HG03460 (cell line): ENCODE measurements at regions not wholly inside any gene's neighbourhood (a gene's known extent, or its start where the extent isn't known, plus 50 kb on each side); places are given as distances from the start of the nearest gene placed in this dataset.

ENCODE experiments used
- ATAC-seq: cut with Tn5 transposase; IDR thresholded peaks from one replicate; pipeline ENCODE4 v1.9.1; 2021; ENCODE audit not compliant: unreplicated experiment

DNA sequence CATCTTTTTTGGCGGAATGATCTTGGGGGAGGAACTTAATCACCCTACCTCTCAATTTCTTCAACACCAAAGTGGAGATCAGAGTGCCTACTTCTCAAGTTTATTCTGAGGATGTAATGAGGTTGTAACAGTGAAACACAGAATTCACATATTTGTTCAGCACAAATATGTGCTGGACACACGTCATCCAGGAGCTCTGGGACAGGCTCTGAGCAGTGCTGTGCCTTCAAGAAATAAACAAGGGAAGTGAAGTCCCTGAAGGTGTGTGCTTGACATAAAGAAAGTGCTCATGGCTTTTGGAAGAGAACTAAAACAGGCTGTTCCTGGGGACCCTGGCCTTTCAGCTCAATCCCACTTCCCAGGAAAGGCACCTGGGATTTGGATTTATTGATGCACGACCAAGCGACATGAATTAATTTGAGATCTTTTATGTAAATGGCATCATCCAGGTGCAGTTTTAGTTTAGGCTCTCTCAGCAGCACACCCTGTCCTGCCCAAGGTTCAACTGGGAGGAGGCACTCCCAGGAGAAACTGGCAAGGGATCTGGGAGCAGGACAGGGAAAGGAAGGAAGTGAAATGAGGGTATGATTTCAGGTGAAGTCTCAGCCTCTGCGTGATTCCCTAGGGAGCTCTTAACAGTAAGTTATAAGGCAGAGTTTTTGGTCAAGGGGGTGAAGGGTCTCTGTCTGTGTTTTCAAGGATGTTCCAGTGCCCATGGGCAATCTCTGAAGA lies 211.0 kb downstream of the FOXA2 start:
- no peak for ATAC-seq

DNA sequence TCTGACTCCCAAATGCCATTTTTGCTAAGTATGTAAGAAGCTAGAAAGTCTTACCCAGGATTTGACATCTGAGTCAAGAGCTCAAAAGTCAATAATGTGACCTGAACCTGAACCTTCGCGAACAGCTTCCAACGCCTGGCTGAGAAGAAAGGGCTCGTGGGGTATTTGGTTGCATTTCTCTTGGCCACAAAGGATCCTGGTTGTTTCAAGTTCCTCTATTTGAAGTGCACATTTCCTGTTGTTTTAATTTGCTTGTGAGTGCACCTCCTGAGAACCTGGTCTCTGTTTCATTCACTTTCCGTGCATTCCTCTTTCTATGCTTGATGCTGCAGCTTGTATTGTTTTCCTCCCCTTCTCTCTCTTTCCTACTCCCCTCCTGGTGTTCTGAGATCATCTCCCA lies 212.5 kb downstream of the FOXA2 start:
- ATAC-seq = peak; percentile 78

DNA sequence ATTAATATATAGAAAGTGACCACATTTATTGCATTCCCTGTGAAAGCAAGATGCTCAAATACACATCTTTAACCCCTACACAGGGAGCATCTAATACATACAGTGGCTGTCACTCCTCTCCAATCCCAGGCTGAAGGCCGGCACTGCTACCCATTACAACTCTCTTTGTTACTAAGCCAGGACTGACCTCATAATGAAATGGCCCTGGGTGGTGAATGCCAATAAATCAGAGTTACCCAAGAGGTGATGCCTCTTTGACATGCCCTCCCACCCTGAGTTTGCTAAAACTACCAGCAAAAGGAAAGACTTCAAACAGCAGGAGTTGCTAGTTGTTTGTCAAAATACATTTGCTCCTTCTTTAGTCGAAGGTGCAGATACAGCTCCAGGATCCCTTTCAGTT lies 214.2 kb downstream of the FOXA2 start:
- ATAC-seq = no peak

DNA sequence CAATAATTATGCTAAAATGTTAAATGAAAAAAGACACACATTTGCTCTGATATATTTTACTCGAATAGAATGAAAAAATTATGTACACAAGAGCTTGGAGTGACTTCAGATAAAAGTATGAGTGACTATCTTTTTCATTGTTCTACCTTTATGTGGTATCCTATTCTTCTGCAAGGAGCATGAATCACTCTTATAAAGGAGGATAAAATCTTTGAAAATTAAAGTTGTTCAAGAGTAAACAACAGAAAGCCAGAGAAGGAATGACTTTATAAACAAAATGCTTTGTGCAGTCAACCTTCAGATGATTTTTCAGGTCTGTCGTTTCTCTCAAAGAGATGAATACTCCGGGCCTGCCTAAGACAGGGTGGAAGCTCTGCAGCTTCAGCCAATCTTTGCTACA lies 215.3 kb downstream of the FOXA2 start:
- ATAC-seq = no peak

DNA sequence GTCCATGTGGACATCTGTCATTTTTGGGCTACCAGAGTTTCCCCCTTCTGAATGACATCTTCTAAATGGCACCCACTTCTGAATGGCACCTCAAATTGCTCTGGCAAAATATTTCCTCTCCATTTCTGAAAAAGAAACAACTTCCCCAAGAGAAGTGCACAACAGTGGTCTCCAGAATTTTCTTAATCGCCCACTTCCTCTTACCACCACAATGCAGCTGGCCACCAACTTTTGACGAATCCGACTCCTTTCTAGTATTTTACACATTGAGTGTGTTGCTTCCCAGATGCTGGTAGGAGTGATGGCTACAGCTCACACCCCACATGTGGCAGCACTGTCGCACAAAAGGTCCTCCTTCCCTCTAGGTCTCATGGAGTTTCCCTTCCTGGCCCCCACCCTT lies 216.1 kb downstream of the FOXA2 start:
- ATAC-seq = no peak

- ATAC-seq = no peak
These were observed 217.7 kb downstream of the FOXA2 start for GRCh38 chr20:22366631-22367030.

DNA sequence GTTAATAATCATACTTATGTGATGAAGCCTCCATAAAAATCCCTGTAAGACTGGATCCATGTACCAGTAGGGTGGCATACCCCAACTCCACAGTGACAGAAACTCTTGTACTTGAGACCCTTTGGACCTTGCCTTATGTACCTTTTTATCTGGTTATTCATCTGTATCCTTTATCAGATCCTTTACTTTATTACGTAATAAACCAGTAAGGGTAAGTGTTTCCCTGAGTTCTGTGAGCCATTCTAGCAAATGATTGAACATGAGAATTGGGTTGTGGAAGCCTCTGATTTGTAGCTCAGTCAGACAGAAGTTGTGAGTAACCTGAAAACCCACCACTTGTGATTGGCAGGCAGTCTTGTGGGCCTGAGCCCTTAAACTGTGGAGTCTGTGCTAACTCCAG lies 229.7 kb downstream of the FOXA2 start:
- no peak for ATAC-seq

- ATAC-seq = no peak
These were observed 230.8 kb downstream of the FOXA2 start for GRCh38 chr20:22353586-22353985.

DNA sequence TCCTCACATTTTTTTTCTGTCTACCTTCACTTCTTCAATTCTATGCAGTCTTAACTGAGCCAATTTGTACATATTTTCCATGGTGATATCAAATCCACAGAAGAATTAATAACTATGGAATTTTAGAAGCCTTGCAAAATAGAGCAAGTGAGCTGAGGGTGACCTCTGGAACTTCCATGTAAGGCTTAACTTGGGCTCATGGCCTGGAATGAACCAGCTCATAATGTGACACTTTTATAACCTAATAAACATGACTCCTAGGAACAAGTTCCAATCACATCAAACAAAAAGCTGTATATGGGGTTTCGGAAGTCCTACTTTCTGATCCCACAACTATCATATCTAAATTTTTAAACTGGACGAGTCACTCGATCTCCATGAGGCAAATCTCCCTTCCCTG lies 232.4 kb downstream of the FOXA2 start:
- no peak for ATAC-seq

DNA sequence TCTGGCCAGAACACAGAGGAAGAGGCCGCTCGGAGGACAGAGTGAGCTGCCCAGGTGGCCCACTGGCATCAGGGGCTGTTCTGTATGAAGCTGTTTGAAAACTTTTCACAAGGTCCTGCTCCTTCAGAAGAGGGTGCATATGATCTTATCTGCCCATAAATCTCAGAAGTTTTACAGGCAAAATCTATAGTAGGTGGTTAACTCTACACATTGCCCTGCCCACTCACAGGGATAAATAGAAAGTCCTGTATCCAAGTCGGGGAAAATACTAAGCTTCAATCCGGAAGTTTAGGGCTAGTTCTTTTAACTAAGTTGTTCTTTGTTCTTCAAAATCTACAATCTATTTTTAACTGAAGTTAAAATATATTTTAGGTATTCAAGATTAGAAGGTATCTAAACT lies 233.7 kb downstream of the FOXA2 start:
- ATAC-seq = no peak

GRCh38 chr20:22348010-22348409 lies 236.4 kb downstream of the FOXA2 start:
- ATAC-seq = no peak

DNA sequence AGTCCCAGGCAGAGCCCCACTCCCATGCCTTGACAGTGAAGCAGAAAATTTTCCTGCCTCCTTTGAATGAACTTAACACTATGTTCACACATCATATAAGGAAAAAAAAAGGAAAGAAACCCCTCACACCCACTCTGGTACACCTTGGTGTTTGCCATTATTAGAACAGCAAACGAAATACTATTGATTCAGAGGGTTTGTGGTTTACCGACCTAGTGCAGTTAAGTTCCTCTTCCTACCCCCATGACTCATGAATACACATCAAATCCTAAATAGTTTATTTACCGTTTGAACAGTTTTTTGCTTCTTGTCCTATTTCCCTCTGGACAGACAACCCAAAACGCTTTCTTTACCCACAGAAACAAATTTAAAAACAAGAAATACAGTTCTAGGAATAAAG lies 237.7 kb downstream of the FOXA2 start:
- ATAC-seq = no peak

GRCh38 chr20:22343612-22344011 lies 240.8 kb downstream of the FOXA2 start:
- no peak for ATAC-seq

DNA sequence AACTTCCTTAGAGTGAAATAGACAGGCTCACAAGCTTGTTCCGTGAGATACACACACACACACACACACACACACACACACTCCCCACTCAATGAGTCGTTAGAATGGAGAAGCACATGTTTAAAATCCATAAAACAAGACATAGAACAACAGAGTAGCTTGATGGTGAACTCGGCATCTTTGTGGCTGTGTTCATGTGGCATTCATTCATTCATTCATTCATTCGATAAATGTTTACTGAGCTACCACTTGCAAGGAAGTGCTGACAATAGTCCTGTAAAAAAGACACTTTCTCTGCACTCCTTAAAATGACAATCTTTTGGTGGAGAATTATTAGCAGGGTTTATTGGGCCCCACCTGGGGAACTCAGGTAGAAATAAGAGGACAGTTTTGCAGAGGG lies 242.0 kb downstream of the FOXA2 start:
- no peak for ATAC-seq

- no peak for ATAC-seq
These were observed 242.9 kb downstream of the FOXA2 start for GRCh38 chr20:22341508-22341907.

DNA sequence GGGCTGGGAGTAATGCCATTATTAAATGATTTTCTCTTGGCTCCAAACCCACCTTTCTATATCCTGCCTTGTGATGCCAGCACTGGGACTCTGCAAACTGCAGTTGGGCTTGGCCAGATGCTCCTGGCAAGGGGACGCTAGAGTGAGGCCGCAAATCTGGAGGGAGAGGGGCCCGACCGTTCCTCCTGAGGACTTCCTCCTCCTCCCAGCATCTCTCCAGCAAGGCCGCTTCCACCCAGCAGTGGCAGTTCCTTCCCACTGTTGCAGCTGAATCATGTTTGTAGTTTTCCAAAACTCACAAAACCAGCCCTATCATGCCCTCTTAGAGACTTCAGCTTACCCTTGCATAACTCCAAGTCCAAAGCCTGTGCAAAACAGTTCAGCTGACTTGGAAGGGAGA lies 244.4 kb downstream of the FOXA2 start:
- no peak for ATAC-seq

DNA sequence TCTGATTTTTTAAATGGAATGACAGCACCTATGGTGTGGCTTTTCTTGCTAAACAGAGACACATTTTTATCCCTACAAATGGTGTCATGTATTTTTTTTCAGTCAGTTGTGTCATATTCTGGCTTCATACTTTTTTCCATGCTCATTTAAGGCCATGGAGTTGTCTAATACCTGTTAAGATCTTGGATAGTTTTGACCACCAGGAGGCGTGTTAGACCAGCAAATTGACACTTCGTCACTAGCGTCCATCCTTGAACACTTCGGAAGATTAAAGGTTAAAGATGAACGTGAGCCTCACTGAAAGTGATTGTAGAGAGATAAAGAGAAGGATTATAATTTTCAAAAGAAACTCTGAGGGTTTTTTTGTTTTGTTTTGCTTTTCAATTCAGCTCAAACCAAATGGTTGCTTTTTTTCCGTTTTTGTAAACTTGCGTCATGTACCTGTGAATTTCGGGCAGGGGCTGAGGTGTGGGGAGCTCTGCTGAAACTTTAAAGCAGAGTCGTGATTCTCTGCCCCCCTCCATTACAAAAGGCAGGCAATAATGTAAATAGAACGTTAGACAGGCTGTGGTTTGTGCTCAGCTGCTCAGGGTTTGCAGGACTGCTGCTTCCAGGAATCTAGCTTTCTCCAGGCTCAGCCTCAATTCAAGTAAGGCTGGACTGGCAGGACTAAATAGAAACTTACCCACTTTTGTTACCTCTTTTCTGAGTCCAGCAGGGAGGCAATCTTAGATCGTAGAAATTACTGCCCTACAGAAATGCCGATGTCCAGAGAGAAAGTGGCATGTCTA lies 245.1 kb downstream of the FOXA2 start:
- no peak for ATAC-seq

DNA sequence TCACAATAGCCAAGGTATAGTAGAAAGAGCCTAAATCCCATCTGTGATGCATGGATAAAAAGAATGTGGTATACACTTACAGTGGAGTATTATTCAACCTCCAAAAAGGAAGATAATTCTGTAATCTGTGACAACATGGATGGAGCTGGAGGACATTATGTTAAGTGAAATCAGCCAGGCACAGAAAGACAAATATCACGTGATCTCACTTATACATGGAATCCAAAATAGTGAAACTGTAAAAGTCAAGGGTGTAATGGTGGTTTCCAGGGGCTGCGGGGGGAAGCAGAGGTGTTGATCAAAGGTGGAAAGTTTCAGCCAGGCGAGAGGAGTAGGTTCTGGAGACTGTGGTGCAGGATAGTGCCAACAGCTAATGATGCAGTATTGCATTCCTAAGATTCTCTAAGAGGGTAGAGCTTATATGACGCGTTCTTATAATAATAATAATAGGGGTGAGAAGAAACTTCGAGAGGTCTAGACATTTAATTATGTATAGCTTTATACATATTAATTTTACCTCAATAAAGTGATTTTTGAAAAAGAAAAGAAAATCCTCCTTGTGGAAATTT lies 246.1 kb downstream of the FOXA2 start:
- no peak for ATAC-seq

DNA sequence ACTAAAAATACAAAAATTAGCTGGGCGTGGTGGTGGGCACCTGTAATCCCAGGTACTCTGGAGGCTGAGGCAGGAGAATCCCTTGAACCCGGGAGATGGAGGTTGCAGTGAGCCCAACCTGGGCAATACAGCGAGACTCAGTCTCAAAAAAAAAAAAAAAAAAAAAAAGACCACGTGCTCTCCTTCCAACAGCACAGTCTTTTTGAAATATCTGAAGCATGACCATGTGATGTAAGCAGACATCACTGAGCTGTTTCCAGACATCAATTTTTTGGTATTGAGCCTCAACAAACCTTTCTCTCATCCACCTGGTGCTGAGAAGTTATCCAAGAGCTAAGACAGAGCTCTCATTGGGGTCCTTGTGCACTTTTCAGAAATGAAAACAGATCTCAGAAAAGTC lies 249.2 kb downstream of the FOXA2 start:
- ATAC-seq = no peak

DNA sequence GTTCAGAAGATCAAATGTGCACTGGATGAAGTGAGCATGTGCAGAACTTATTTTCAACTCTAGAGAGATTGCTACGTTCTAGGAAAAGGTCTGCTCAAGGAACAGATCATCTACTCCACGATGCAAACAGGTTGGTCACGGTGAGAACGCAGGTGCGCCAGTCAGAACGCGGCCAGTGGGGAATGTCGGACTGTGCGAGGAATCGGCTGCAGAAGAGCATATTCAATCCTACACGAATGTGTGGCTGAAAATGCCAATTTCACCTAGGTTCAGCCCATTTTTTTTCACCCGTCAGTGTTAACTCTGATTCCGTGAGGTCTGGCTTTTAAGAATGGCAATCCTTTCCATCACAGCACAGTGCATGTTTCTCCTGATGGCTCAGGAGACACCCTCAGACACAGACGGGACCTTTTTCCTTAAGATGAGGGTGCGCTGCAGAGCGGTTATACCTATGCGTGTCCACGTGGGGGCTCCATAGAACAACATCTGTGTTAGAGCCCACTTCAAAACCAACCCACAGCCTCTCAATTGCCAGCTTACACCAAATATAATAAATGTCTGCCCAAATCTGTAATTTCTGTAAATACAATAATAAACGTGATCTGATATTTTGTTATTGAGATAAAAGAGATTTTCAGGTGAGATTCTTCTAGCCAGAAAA lies 250.4 kb downstream of the FOXA2 start:
- peak; percentile 65 for ATAC-seq

GRCh38 chr20:22324505-22324904 lies 259.9 kb downstream of the FOXA2 start:
- no peak for ATAC-seq

- ATAC-seq = no peak
These were observed 261.9 kb downstream of the FOXA2 start for GRCh38 chr20:22322513-22322912.
